Dedifferentiated amniotic fluid mesenchymal stem cell (primary cell): ENCODE measurements at regions not wholly inside any gene's neighbourhood (a gene's known extent, or its start where the extent isn't known, plus 50 kb on each side); places are given as distances from the start of the nearest gene placed in this dataset.

ENCODE experiments used
- DNase-seq: peaks from one replicate; pipeline ENCODE4 v3.0.0-alpha.2; 2016; ENCODE audit errors: extremely low spot score

GRCh38 chrX:51437521-51437920 lies 58.9 kb downstream of the NUDT11 start:
- DNase-seq = no peak

- DNase-seq = no peak
These were observed 61.3 kb downstream of the NUDT11 start for GRCh38 chrX:51435101-51435500.

- no peak for DNase-seq
These were observed 74.3 kb downstream of the NUDT11 start for GRCh38 chrX:51421972-51422597.

GRCh38 chrX:51420610-51421009 lies 75.8 kb downstream of the NUDT11 start:
- DNase-seq = peak; percentile 44

- DNase-seq = no peak
These were observed 75.8 kb downstream of the NUDT10 start for GRCh38 chrX:51408462-51408861.

- no peak for DNase-seq
These were observed 75.1 kb downstream of the NUDT10 start for GRCh38 chrX:51407520-51408409.

- no peak for DNase-seq
These were observed 74.3 kb downstream of the NUDT10 start for GRCh38 chrX:51406688-51407519.

GRCh38 chrX:51404445-51404844 lies 71.8 kb downstream of the NUDT10 start:
- no peak for DNase-seq

- no peak for DNase-seq
These were observed 63.4 kb downstream of the NUDT10 start for GRCh38 chrX:51395810-51396728.

GRCh38 chrX:51395480-51395809 lies 62.8 kb downstream of the NUDT10 start:
- DNase-seq = no peak
